Neural cell (in vitro differentiated cells): ENCODE measurements at regions not wholly inside any gene's neighbourhood (a gene's known extent, or its start where the extent isn't known, plus 50 kb on each side); places are given as distances from the start of the nearest gene placed in this dataset.

ENCODE experiments used
- H2AFZ ChIP-seq: fragments of 200-600, 300-800 bp; sonication (generic), shearing (Covaris generic); 2 replicates; pipeline ENCODE4 v1.6.0; 2014; ENCODE audit warnings: low read depth, mild to moderate bottlenecking, antibody characterized with exemption, low read length, moderate library complexity
- H3F3A ChIP-seq: fragments of 200-600 bp; shearing (Covaris generic); 2 replicates; pipeline ENCODE4 v1.6.1; 2016; ENCODE audit warnings: mild to moderate bottlenecking, moderate library complexity, mixed read lengths, antibody characterized with exemption, low read length; ENCODE audit not compliant: insufficient read depth, poor library complexity, severe bottlenecking
- H3K27ac ChIP-seq: fragments of 200-600, 300-800 bp; sonication (generic), shearing (Covaris generic); 2 replicates; pipeline ENCODE4 v1.5.1; 2014; ENCODE audit warnings: mild to moderate bottlenecking, low read length, moderate library complexity
- H3K27me3 ChIP-seq: fragments of 300-800, 200-600 bp; sonication (generic), shearing (Covaris generic); 2 replicates; pipeline ENCODE4 v1.6.0; 2014; ENCODE audit warnings: mild to moderate bottlenecking, low read depth, low read length, moderate library complexity; ENCODE audit not compliant: insufficient read depth
- H3K36me3 ChIP-seq: fragments of 300-800, 200-600 bp; sonication (generic), shearing (Covaris generic); 2 replicates; pipeline ENCODE4 v1.5.1; 2014; ENCODE audit warnings: mild to moderate bottlenecking, antibody characterized with exemption, low read length, moderate library complexity; ENCODE audit not compliant: insufficient read depth
- H3K4me2 ChIP-seq: fragments of 300-800, 200-600 bp; sonication (generic), shearing (Covaris generic); 2 replicates; pipeline ENCODE4 v1.6.0; 2014; ENCODE audit warnings: mild to moderate bottlenecking, low read length
- H3K4me3 ChIP-seq: fragments of 300-800, 200-600 bp; sonication (generic), shearing (Covaris generic); 2 replicates; pipeline ENCODE4 v1.5.1; 2014; ENCODE audit warnings: mild to moderate bottlenecking, low read length, moderate library complexity
- H3K79me2 ChIP-seq: fragments of 200-600 bp; shearing (Covaris generic); replicated peaks from 2 replicates; pipeline ENCODE4 v1.6.0; 2014; ENCODE audit warnings: mild to moderate bottlenecking, low read length, moderate library complexity; ENCODE audit not compliant: insufficient read depth
- H3K9ac ChIP-seq: fragments of 300-800, 200-600 bp; sonication (generic), shearing (Covaris generic); 2 replicates; pipeline ENCODE4 v1.6.1; 2016; ENCODE audit warnings: mild to moderate bottlenecking, low read length, mixed read lengths
- H3K9me2 ChIP-seq: fragments of 200-600 bp; shearing (Covaris generic); 2 replicates; pipeline ENCODE4 v1.6.1; 2016; ENCODE audit warnings: mild to moderate bottlenecking, low read length, mixed read lengths; ENCODE audit not compliant: insufficient read depth
- H3K9me3 ChIP-seq: fragments of 200-600, 300-800 bp; sonication (generic), shearing (Covaris generic); 2 replicates; pipeline ENCODE4 v1.6.1; 2016; ENCODE audit warnings: mild to moderate bottlenecking, mixed run types, low read length, moderate library complexity, mixed read lengths
- H4K20me1 ChIP-seq: fragments of 200-600 bp; shearing (Covaris generic); 2 replicates; pipeline ENCODE4 v1.6.1; 2016; ENCODE audit warnings: mild to moderate bottlenecking, mixed run types; ENCODE audit not compliant: insufficient read depth
- EP300 ChIP-seq: fragments of 450-650 bp; conservative IDR thresholded peaks from 2 replicates; pipeline ENCODE4 v1.6.1; 2014; ENCODE audit warnings: antibody characterized with exemption, mild to moderate bottlenecking, moderate library complexity; ENCODE audit not compliant: poor library complexity, severe bottlenecking
- EZH2 ChIP-seq: fragments of 200-600, 300-800 bp; shearing (Covaris generic), sonication (generic); IDR thresholded peaks from 2 replicates; pipeline ENCODE4 v1.6.1; 2014; ENCODE audit warnings: antibody characterized with exemption, low read length, borderline replicate concordance, mild to moderate bottlenecking; ENCODE audit not compliant: insufficient read depth, poor library complexity, severe bottlenecking
- MXI1 ChIP-seq: fragments of 450-650 bp; conservative IDR thresholded peaks from 2 replicates; pipeline ENCODE4 v1.6.1; 2014; ENCODE audit warnings: antibody characterized with exemption, mild to moderate bottlenecking; ENCODE audit not compliant: poor library complexity, severe bottlenecking
- POLR2AphosphoS5 ChIP-seq: IDR thresholded peaks from 2 replicates; pipeline ENCODE4 v1.6.1; 2012
- RAD21 ChIP-seq: fragments of 450-650 bp; conservative IDR thresholded peaks from 2 replicates; pipeline ENCODE4 v1.6.1; 2014; ENCODE audit warnings: antibody characterized with exemption, mild to moderate bottlenecking, moderate library complexity
- SMC3 ChIP-seq: fragments of 450-650 bp; conservative IDR thresholded peaks from 2 replicates; pipeline ENCODE4 v1.6.1; 2014; ENCODE audit warnings: antibody characterized with exemption, mild to moderate bottlenecking, moderate library complexity; ENCODE audit not compliant: poor library complexity
- TAF1 ChIP-seq: IDR thresholded peaks from 2 replicates; pipeline ENCODE4 v1.6.1; 2012; ENCODE audit warnings: low read depth
- TF ChIP-seq, protein P1 (sequence below): IDR thresholded peaks from 2 replicates; pipeline ENCODE4 v1.6.1; 2012; ENCODE audit warnings: borderline replicate concordance
- TF ChIP-seq, protein P2 (sequence below): fragments of 450-650 bp; IDR thresholded peaks from 2 replicates; pipeline ENCODE4 v1.5.1; 2014; ENCODE audit warnings: antibody characterized with exemption, mild to moderate bottlenecking, moderate library complexity; ENCODE audit not compliant: poor library complexity, severe bottlenecking

DNA sequence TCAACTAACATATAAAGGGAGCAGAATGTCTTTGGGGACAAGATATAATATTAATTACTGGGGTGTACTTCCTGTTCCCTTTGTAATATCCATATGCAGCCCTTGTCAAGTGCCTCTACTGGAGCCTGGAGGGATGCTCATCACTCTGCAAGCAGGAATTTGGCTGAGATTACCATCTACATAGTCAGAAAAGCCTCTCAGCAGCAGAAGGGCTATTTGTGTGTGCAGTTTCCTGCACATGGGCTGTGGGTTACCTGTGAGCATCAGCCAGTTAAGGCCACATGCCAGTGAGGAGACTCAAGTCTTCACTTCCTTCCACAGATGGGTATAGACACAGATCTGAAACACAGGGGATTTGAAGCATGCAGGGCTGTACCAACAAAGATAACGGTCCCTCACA lies 278.1 kb upstream of the PLSCR5 start:
- no peaks in the 10 kb centered on the region for H3K9me3 ChIP-seq
- no peaks in the 10 kb centered on the region for H3K79me2 ChIP-seq
- no peaks in the 10 kb centered on the region for H3K9me2 ChIP-seq
- H4K20me1 ChIP-seq: no peaks in the 10 kb centered on the region
- no peaks in the 10 kb centered on the region for H3K36me3 ChIP-seq
- no peak overlapping the region for H3K27ac ChIP-seq
- no peak overlapping the region for H3K4me2 ChIP-seq
- H3K27me3 ChIP-seq: no peaks in the 10 kb centered on the region
- no peak overlapping the region for H3K9ac ChIP-seq
- H2AFZ ChIP-seq: no peak overlapping the region
- TF ChIP-seq SMC3: no peak
- TF ChIP-seq RAD21: no peak
- TF ChIP-seq, protein P1, sequence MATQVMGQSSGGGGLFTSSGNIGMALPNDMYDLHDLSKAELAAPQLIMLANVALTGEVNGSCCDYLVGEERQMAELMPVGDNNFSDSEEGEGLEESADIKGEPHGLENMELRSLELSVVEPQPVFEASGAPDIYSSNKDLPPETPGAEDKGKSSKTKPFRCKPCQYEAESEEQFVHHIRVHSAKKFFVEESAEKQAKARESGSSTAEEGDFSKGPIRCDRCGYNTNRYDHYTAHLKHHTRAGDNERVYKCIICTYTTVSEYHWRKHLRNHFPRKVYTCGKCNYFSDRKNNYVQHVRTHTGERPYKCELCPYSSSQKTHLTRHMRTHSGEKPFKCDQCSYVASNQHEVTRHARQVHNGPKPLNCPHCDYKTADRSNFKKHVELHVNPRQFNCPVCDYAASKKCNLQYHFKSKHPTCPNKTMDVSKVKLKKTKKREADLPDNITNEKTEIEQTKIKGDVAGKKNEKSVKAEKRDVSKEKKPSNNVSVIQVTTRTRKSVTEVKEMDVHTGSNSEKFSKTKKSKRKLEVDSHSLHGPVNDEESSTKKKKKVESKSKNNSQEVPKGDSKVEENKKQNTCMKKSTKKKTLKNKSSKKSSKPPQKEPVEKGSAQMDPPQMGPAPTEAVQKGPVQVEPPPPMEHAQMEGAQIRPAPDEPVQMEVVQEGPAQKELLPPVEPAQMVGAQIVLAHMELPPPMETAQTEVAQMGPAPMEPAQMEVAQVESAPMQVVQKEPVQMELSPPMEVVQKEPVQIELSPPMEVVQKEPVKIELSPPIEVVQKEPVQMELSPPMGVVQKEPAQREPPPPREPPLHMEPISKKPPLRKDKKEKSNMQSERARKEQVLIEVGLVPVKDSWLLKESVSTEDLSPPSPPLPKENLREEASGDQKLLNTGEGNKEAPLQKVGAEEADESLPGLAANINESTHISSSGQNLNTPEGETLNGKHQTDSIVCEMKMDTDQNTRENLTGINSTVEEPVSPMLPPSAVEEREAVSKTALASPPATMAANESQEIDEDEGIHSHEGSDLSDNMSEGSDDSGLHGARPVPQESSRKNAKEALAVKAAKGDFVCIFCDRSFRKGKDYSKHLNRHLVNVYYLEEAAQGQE: no peak
- TF ChIP-seq TAF1: no peak
- no peak for TF ChIP-seq EP300
- TF ChIP-seq MXI1: no peak
- TF ChIP-seq POLR2AphosphoS5: no peak
- TF ChIP-seq, protein P2, sequence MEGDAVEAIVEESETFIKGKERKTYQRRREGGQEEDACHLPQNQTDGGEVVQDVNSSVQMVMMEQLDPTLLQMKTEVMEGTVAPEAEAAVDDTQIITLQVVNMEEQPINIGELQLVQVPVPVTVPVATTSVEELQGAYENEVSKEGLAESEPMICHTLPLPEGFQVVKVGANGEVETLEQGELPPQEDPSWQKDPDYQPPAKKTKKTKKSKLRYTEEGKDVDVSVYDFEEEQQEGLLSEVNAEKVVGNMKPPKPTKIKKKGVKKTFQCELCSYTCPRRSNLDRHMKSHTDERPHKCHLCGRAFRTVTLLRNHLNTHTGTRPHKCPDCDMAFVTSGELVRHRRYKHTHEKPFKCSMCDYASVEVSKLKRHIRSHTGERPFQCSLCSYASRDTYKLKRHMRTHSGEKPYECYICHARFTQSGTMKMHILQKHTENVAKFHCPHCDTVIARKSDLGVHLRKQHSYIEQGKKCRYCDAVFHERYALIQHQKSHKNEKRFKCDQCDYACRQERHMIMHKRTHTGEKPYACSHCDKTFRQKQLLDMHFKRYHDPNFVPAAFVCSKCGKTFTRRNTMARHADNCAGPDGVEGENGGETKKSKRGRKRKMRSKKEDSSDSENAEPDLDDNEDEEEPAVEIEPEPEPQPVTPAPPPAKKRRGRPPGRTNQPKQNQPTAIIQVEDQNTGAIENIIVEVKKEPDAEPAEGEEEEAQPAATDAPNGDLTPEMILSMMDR: no peak
- TF ChIP-seq EZH2: no peak
- no peaks in the 10 kb centered on the region for H3F3A ChIP-seq
- no peak overlapping the region for H3K4me3 ChIP-seq

GRCh38 chr3:146881966-146882760 lies 277.0 kb upstream of the PLSCR5 start:
- Histone ChIP-seq H3K27ac (no peak overlapping the region), H3K4me2 (no peak overlapping the region), H3K9ac (no peak overlapping the region), H3K79me2 (no peaks in the 10 kb centered on the region), H3K4me3 (no peak overlapping the region), H2AFZ (no peak overlapping the region), H3K9me3 (no peaks in the 10 kb centered on the region), H3K27me3 (no peaks in the 10 kb centered on the region), H4K20me1 (no peaks in the 10 kb centered on the region), H3K9me2 (no peaks in the 10 kb centered on the region), H3K36me3 (no peaks in the 10 kb centered on the region), H3F3A (no peaks in the 10 kb centered on the region)
- no peak for TF ChIP-seq EP300
- TF ChIP-seq EZH2: no peak
- TF ChIP-seq, protein P2: no peak
- TF ChIP-seq, protein P1: no peak
- TF ChIP-seq POLR2AphosphoS5: no peak
- TF ChIP-seq MXI1: no peak
- no peak for TF ChIP-seq SMC3
- TF ChIP-seq TAF1: no peak
- no peak for TF ChIP-seq RAD21
